CD14-positive monocyte (primary cell): ENCODE measurements at regions not wholly inside any gene's neighbourhood (a gene's known extent, or its start where the extent isn't known, plus 50 kb on each side); places are given as distances from the start of the nearest gene placed in this dataset.

Source experiments
- DNase-seq, 3 donors: peaks; one replicate each; pipeline ENCODE4 v3.0.0-alpha.2; 2011 to 2022
- H2AFZ ChIP-seq: 2 replicates; pipeline ENCODE4 v1.6.0; 2012; ENCODE audit warnings: mild to moderate bottlenecking, low read depth, low read length, inconsistent platforms; ENCODE audit not compliant: insufficient read depth, poor library complexity, severe bottlenecking
- H3K27ac ChIP-seq, 2 donors: 1 replicate in 1 of 2; 2 replicates in 1 of 2; pipeline ENCODE4 v1.5.1; 2012 to 2013; ENCODE audit warnings: low read length in 2 of 2, control low read depth in 1 of 2, inconsistent platforms in 1 of 2, low read depth in 1 of 2, mild to moderate bottlenecking in 1 of 2
- H3K27me3 ChIP-seq, 2 donors: one replicate each; pipeline versions ENCODE4 v1.6.0 to v1.6.1; 2011 to 2013; ENCODE audit warnings: low read length in 2 of 2; ENCODE audit not compliant: control insufficient read depth in 2 of 2, insufficient read depth in 2 of 2
- H3K36me3 ChIP-seq, 2 donors: replicated peaks in 1 of 2; 1 replicate in 1 of 2; 2 replicates in 1 of 2; pipeline versions ENCODE4 v1.5.1 to v1.6.1; 2012 to 2013; ENCODE audit warnings: low read length in 2 of 2, control low read depth in 1 of 2, inconsistent platforms in 1 of 2, mild to moderate bottlenecking in 1 of 2; ENCODE audit not compliant: insufficient read depth in 2 of 2, control insufficient read depth in 1 of 2
- H3K4me1 ChIP-seq, 2 donors: 1 replicate in 1 of 2; 2 replicates in 1 of 2; pipeline versions ENCODE4 v1.5.1 to v1.6.1; 2012 to 2013; ENCODE audit warnings: low read length in 2 of 2, control low read depth in 1 of 2, inconsistent platforms in 1 of 2, mild to moderate bottlenecking in 1 of 2, moderate library complexity in 1 of 2; ENCODE audit not compliant: insufficient read depth in 2 of 2, control insufficient read depth in 1 of 2
- H3K4me2 ChIP-seq: replicated peaks from 2 replicates; pipeline ENCODE3; 2012; ENCODE audit warnings: low read length, moderate library complexity, mild to moderate bottlenecking; ENCODE audit not compliant: poor library complexity, severe bottlenecking; ENCODE audit errors: extremely low read depth
- H3K4me3 ChIP-seq, 3 experiments: fragments of 200-600 bp in 1 of 3; sonication (generic) in 1 of 3; replicated peaks in 1 of 3; 1 replicate in 2 of 3; 2 replicates in 1 of 3; pipeline ENCODE4 v1.5.1; 2011 to 2013; ENCODE audit warnings: low read length in 3 of 3, mild to moderate bottlenecking in 3 of 3, control low read depth in 2 of 3, low read depth in 2 of 3, inconsistent platforms in 1 of 3, moderate library complexity in 1 of 3
- H3K79me2 ChIP-seq: 2 replicates; pipeline ENCODE4 v1.6.0; 2012; ENCODE audit warnings: mild to moderate bottlenecking, control low read depth, inconsistent platforms, low read length, moderate library complexity; ENCODE audit not compliant: insufficient read depth
- H3K9ac ChIP-seq: 2 replicates; pipeline ENCODE4 v1.6.0; 2017; ENCODE audit warnings: low read length, mild to moderate bottlenecking; ENCODE audit not compliant: insufficient read depth, poor library complexity, severe bottlenecking
- H3K9me3 ChIP-seq, 2 donors: replicated peaks in 1 of 2; 1 replicate in 1 of 2; 2 replicates in 1 of 2; pipeline versions ENCODE4 v1.5.1 to v1.6.1; 2012 to 2013; ENCODE audit warnings: low read length in 2 of 2, control low read depth in 1 of 2; ENCODE audit not compliant: control insufficient read depth in 1 of 2, insufficient read depth in 1 of 2
- H4K20me1 ChIP-seq: 2 replicates; pipeline ENCODE4 v1.6.0; 2012; ENCODE audit warnings: mild to moderate bottlenecking, low read length, control low read depth, moderate library complexity; ENCODE audit not compliant: insufficient read depth
- H3K27ac Mint-ChIP-seq, 7 donors: one replicate each; pipeline ENCODE4 v1.8.0; 2020; ENCODE audit warnings: mild to moderate bottlenecking in 7 of 7, mixed read lengths in 7 of 7, moderate library complexity in 6 of 7, inconsistent platforms in 2 of 7
- H3K27me3 Mint-ChIP-seq, 3 donors: one replicate each; pipeline ENCODE4 v1.8.0; 2021 to 2022; ENCODE audit warnings: low read depth in 3 of 3, mild to moderate bottlenecking in 3 of 3, mixed read lengths in 3 of 3, moderate library complexity in 3 of 3, inconsistent platforms in 1 of 3
- H3K36me3 Mint-ChIP-seq, 2 donors: one replicate each; pipeline ENCODE4 v1.8.0; 2020; ENCODE audit warnings: mixed read lengths in 2 of 2, inconsistent platforms in 1 of 2, mild to moderate bottlenecking in 1 of 2
- H3K4me1 Mint-ChIP-seq: one replicate; pipeline ENCODE4 v1.8.0; 2020; ENCODE audit warnings: mild to moderate bottlenecking, mixed read lengths
- H3K4me3 Mint-ChIP-seq, 2 donors: one replicate each; pipeline ENCODE4 v1.8.0; 2020; ENCODE audit warnings: mild to moderate bottlenecking in 2 of 2, mixed read lengths in 2 of 2, moderate library complexity in 1 of 2
- H3K9me3 Mint-ChIP-seq, 7 donors: one replicate each; pipeline ENCODE4 v1.8.0; 2020 to 2022; ENCODE audit warnings: mixed read lengths in 7 of 7, mild to moderate bottlenecking in 6 of 7, moderate library complexity in 6 of 7, inconsistent platforms in 2 of 7
- WGBS: methylation state at CpG from one replicate; pipeline ENCODE4 v1.1.5; 2013; ENCODE audit warnings: missing lambda C conversion rate; ENCODE audit not compliant: insufficient coverage; 5-methylcytosine and 5-hydroxymethylcytosine counted together
- intact Hi-C, 2 donors: fragments of 100-400 bp; cut with micrococcal nuclease; formaldehyde crosslinking; loops; one replicate each; pipeline versions ENCODE4 v1.15.0 to v1.15.1; 2023
- TF ChIP-seq, protein P1 (sequence below): fragments of 200-600 bp; IDR thresholded peaks from one replicate; pipeline ENCODE4 v1.8.0; 2022; ENCODE audit warnings: antibody characterized with exemption, mild to moderate bottlenecking

DNA sequence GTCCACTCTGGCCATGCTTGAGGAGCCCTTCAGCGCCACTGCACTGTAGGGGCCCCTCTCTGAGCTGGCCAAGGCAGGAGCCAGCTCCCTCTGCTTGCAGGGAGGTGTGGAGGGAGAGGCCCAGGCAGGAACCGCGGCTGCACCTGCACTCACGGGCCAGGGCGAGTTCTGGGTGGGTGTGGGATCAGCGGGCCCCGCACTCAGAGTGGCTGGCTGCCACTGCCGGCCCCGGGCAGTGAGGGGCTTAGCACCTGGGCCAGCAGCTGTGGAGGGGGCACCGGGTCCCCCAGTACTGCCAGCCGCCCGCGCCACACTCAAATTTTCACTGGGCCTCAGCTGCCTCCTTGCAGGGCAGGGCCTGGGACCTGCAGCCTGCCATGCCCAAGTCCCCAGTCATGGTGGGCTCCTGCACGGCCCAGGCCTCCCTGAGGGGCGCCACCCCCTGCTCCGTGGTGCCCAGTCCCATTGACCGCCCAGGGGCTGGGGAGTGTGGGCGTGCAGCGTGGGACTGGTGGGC is 347.2 kb upstream of the SPOCK3 start:
- intact Hi-C loops: no loop called here
- no peaks in the 10 kb centered on the region for H3K79me2 ChIP-seq
- no peaks in the 10 kb centered on the region for H3K36me3 ChIP-seq
- Mint-ChIP-seq H3K27ac (no peak overlapping the region), H3K9me3 (peaks cover 5 to 26% (median 11%) of the 10 kb centered on the region in 7 donors), H3K4me1 (no peaks in the 10 kb centered on the region), H3K36me3 (no peaks in the 10 kb centered on the region), H3K4me3 (no peak overlapping the region), H3K27me3 (peaks cover 0 to 2% (median 0%) of the 10 kb centered on the region in 3 donors)
- H3K4me2 ChIP-seq: no peak overlapping the region
- WGBS: 90% methylated on average over 16 of the region's 19 CpGs
- H2AFZ ChIP-seq: no peak overlapping the region
- no peak overlapping the region for H3K27ac ChIP-seq
- H3K4me3 ChIP-seq: no peak overlapping the region
- H3K9ac ChIP-seq: no peak overlapping the region
- no peaks in the 10 kb centered on the region for H3K27me3 ChIP-seq
- TF ChIP-seq, protein P1, sequence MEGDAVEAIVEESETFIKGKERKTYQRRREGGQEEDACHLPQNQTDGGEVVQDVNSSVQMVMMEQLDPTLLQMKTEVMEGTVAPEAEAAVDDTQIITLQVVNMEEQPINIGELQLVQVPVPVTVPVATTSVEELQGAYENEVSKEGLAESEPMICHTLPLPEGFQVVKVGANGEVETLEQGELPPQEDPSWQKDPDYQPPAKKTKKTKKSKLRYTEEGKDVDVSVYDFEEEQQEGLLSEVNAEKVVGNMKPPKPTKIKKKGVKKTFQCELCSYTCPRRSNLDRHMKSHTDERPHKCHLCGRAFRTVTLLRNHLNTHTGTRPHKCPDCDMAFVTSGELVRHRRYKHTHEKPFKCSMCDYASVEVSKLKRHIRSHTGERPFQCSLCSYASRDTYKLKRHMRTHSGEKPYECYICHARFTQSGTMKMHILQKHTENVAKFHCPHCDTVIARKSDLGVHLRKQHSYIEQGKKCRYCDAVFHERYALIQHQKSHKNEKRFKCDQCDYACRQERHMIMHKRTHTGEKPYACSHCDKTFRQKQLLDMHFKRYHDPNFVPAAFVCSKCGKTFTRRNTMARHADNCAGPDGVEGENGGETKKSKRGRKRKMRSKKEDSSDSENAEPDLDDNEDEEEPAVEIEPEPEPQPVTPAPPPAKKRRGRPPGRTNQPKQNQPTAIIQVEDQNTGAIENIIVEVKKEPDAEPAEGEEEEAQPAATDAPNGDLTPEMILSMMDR: no peak
- no peaks in the 10 kb centered on the region for H3K4me1 ChIP-seq
- no peak for DNase-seq
- H4K20me1 ChIP-seq: no peaks in the 10 kb centered on the region
- H3K9me3 ChIP-seq: peaks cover 21 to 26% of the 10 kb centered on the region in 2 donors

DNA sequence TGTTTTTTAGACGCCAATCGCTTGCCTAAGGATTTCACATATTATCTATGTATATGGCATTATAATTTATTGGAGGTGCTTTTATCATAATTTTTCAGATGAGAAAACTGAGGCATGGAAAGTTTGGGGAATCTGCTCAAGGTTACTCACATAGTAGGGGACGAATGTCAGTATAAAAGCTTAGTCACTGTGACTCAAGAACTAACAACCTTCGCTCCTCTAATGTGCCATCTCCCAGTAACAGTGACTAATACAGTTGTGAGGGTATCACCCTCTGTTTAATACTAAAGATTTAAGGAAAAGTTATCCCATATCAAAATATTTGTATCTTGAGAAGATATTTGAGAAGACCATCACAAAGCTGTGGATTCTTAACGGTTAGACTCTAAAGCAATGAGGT is 353.1 kb upstream of the SPOCK3 start:
- H3K4me2 ChIP-seq: no peak overlapping the region
- H3K9me3 ChIP-seq: peaks cover 6 to 10% of the 10 kb centered on the region in 2 donors
- H3K27ac ChIP-seq: no peak overlapping the region
- Mint-ChIP-seq H3K9me3 (peaks cover 2 to 13% (median 7%) of the 10 kb centered on the region in 7 donors), H3K4me1 (no peaks in the 10 kb centered on the region), H3K27me3 (peaks cover 0 to 2% (median 0%) of the 10 kb centered on the region in 3 donors), H3K27ac (no peak overlapping the region), H3K36me3 (no peaks in the 10 kb centered on the region), H3K4me3 (no peak overlapping the region)
- H3K4me1 ChIP-seq: no peaks in the 10 kb centered on the region
- intact Hi-C loops: no loop called here
- H2AFZ ChIP-seq: no peak overlapping the region
- DNase-seq: no peak
- H3K27me3 ChIP-seq: no peaks in the 10 kb centered on the region
- H4K20me1 ChIP-seq: no peaks in the 10 kb centered on the region
- no peaks in the 10 kb centered on the region for H3K36me3 ChIP-seq
- no peaks in the 10 kb centered on the region for H3K79me2 ChIP-seq
- WGBS: no CpG with 5 or more reads among the region's 5 CpGs
- no peak overlapping the region for H3K9ac ChIP-seq
- TF ChIP-seq, protein P1: no peak
- H3K4me3 ChIP-seq: no peak overlapping the region
